C4-2B (cell line): ENCODE measurements at regions not wholly inside any gene's neighbourhood (a gene's known extent, or its start where the extent isn't known, plus 50 kb on each side); places are given as distances from the start of the nearest gene placed in this dataset.

Source experiments
- CTCF ChIP-seq: fragments of 450-650 bp; conservative IDR thresholded peaks from 2 replicates; pipeline ENCODE4 v1.5.1; 2017; ENCODE audit warnings: mild to moderate bottlenecking
- ZFX ChIP-seq: fragments of 450-650 bp; IDR thresholded peaks from 2 replicates; pipeline ENCODE4 v1.6.1; 2017

GRCh38 chr2:238557936-238558335 is 131.2 kb downstream of the ASB1 start:
- no peak for TF ChIP-seq CTCF
- TF ChIP-seq ZFX, result no peak
